Adrenal gland (tissue), 5 donors: ENCODE measurements at regions not wholly inside any gene's neighbourhood (a gene's known extent, or its start where the extent isn't known, plus 50 kb on each side); places are given as distances from the start of the nearest gene placed in this dataset.

Experiments
- CTCF ChIP-seq, 6 experiments: fragments of 450-650 bp in 4 of 6; fragments of 200-600 bp in 2 of 6; sonication (generic) in 1 of 6; IDR thresholded peaks; 1 replicate in 5 of 6; 2 replicates in 1 of 6; pipeline versions ENCODE4 v1.5.1 to v1.8.0; 2016 to 2021; ENCODE audit warnings: antibody characterized with exemption in 6 of 6, mild to moderate bottlenecking in 2 of 6, moderate library complexity in 1 of 6
- POLR2A ChIP-seq, 2 donors: fragments of 450-650 bp; IDR thresholded peaks; one replicate each; pipeline ENCODE4 v1.6.1; 2017; ENCODE audit warnings: antibody characterized with exemption in 2 of 2, mild to moderate bottlenecking in 2 of 2, moderate library complexity in 1 of 2
- donor health status: DM: no; HTN: no; CAD: no.

GRCh38 chr10:130986846-130987245 is 324.7 kb downstream of the TCERG1L start:
- TF ChIP-seq CTCF (IDR thresholded peaks at IDR 0.05) (no peak), POLR2A (IDR thresholded peaks at IDR 0.05) (no peak)
